GM19238 (cell line): ENCODE measurements at regions not wholly inside any gene's neighbourhood (a gene's known extent, or its start where the extent isn't known, plus 50 kb on each side); places are given as distances from the start of the nearest gene placed in this dataset.

ENCODE experiments used
- DNase-seq: peaks from one replicate; pipeline ENCODE4 v3.0.0; 2011; ENCODE audit warnings: low spot score; ENCODE audit not compliant: insufficient read length

DNA sequence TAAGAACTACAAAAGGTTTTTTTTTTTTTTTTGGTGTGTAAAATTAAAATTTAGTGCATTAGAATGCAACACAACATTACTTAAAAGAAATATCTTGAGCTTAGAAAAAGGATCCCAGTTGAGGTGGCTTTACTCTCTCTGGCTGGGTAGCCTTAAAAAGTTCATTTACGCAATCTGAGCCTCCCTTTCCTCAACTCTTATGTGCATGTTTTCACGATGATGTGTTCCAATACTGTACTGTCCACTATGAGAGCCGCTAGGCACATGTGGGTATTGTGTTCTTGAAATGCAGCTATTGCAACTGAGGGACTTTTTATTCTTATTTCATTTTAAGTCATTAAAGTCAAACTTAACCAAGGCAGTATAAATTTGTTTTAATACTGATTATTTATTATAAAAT is 460.9 kb upstream of the SYT1 start:
- DNase-seq = no peak

DNA sequence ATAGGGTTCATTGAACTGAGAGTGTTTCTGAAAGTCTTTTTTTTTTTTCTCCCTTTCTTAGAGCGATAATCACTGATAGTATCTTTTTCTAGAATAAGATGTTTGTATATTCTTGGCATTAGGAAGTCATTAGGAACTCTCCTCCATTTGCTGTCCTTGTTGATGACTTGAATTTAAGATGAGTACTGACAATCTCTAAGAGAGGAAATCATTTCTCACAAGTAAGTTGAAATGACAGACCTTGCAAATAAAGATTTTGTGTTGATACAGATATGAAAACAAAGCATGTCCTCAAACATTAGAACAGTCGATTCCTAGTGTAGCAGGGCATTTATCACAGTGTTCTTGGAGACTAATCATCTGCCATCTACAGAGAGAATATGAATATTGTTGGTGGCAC is 458.4 kb upstream of the SYT1 start:
- DNase-seq = no peak

GRCh38 chr12:78406828-78407227 is 457.7 kb upstream of the SYT1 start:
- no peak for DNase-seq

GRCh38 chr12:78407722-78408121 is 456.9 kb upstream of the SYT1 start:
- no peak for DNase-seq

GRCh38 chr12:78414071-78414470 is 450.5 kb upstream of the SYT1 start:
- DNase-seq = no peak

DNA sequence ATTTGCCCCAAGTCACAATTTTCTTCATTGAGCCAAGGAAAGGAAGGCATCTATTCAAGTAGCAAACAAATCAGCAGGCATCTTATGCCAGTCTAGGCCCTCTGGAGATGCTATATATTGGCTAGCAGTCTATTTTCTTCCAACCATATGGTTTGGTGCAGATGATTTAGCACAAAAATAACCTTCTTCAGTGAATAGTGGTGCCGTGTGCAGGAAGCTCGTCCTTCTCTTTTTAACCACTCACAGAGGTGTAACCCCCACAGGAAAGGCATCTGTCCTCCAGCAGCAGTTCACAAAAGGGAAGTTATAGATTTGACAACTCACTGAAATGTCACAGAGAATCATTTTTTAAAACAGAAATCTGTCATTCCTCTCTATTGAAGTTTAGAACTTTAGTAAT is 445.7 kb upstream of the SYT1 start:
- no peak for DNase-seq

DNA sequence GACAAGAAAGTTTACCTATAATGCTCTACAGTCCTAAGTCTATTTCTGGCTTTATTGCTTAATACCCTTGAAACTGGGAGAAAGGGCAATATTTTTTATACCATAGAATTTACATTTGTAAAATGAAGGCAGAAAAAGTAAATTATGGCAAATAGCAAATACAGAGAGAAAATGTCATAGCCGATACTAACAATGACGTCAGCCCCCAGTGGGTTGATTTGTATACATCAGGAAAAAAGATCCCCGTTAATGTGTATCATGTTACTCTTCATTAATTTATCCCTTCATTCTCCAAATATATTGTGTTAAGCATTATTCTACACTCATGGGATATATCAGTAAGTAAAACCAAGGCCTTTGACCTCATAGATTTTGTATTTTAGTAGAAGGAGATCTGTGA is 445.1 kb upstream of the SYT1 start:
- DNase-seq = no peak

- DNase-seq = no peak
These were observed 443.6 kb upstream of the SYT1 start for GRCh38 chr12:78420991-78421390.

DNA sequence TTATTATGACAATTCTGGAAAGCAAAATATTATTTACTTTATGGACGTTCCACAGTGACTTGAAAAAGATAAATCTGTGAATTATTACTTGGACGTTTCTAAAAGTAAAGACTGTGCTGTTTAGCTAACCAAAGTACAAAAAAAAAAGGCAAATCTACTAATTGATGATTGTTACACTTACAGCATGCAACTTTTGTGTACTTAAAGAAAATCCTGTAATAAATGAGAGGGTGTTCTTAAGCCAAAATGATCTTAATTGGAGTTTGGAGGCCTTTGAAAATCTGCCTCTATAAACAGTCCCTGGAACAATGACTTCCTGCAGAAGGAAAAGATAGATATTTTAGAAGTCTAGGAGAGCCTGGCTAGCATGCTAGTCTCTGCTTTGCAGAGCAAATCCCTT is 434.0 kb upstream of the SYT1 start:
- DNase-seq = no peak

DNA sequence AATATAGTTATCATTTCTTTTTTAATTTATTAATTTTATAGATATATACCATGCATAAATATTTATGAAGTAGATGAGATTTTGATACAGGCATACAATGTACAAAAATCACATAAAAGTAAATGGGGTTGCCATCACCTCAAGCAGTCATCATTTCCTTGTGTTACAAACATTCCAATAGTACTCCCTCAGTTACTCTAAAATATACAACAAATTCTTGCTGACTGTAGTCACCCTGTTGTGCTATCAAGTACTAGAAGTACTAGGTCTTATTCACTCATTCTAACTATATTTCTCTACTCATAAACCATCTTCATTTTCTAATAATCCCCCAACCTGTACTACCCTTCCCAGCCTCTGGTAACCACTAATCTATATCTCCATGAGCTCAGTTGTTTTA is 432.6 kb upstream of the SYT1 start:
- no peak for DNase-seq

GRCh38 chr12:78439666-78440065 is 424.9 kb upstream of the SYT1 start:
- DNase-seq = no peak

DNA sequence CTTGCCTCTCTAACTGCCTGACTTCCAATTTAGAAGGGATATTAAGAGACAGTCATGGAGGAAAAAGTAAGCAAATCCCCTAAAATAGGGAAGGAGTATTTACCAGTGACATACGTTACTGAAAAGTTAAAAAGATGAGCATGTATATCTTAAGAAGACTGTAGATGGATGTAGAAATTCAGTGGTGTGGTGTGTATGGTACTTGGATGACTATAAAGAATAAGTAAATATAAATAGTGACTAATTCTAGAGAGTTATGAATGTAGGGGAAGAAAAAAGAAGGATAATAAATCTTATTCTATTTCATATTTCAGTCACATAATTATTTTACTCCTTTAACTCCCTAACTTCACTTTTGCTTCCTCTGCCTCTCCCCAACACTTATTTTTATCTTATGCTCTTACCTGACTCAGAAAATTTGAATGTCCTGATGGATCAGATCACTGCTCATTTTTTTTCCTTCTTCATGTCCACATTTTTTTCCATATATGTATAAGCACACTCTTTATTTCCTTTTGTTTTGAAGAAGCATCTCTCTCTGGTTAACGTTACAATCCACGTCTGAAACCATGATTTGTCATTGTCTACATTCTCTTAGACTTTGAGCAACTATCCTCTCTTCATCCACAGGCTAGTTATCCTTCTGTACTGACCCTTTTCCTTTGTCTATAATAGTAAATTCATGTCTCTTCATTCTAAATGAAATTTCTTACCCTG is 422.7 kb upstream of the SYT1 start:
- no peak for DNase-seq

- no peak for DNase-seq
These were observed 422.1 kb upstream of the SYT1 start for GRCh38 chr12:78442454-78442801.

- DNase-seq = no peak
These were observed 418.0 kb upstream of the SYT1 start for GRCh38 chr12:78446555-78446954.

- DNase-seq = no peak
These were observed 417.2 kb upstream of the SYT1 start for GRCh38 chr12:78447373-78447772.

DNA sequence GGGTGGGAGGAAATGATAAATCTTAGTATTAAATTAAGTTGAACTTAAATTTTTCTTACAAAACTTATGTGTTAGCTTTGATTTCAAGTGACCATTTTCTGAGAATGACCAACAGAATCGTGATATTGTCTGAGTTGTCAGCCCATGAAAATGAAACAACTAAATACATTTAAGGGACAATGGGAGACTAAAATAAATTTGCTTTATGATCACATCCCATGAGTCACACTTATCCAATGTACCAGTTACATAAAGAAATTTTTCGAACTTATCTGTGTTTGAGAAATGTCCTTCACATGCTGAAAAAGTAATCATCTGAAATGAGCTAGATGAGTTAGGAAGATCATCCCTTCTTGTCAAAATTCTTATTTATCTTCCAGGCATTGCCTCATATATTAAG is 415.9 kb upstream of the SYT1 start:
- no peak for DNase-seq

- no peak for DNase-seq
These were observed 408.6 kb upstream of the SYT1 start for GRCh38 chr12:78455991-78456390.

- DNase-seq = peak; percentile 1
These were observed 406.6 kb upstream of the SYT1 start for GRCh38 chr12:78457938-78458337.

- DNase-seq = no peak
These were observed 394.0 kb upstream of the SYT1 start for GRCh38 chr12:78470354-78471195.

- no peak for DNase-seq
These were observed 391.4 kb upstream of the SYT1 start for GRCh38 chr12:78473136-78473535.

DNA sequence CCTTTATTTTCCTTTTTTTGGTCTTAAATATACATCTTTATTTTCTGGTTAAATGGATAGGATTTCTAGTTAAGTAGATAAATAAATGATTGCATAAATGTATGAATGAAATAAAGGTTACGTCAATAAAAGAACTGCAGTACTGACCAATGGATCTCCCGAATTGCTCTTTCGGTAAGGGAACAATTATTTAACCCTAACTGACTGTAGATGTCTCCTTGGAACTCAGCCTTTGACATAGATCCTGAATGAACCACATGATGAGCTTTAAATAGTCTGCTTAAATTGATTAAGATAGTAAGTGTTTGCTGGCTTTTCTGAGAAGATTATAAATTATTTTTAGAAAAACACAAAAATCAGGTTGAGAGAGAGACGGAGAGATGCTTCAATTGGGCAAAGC is 391.0 kb upstream of the SYT1 start:
- no peak for DNase-seq

GRCh38 chr12:78483767-78484315 is 380.7 kb upstream of the SYT1 start:
- DNase-seq = no peak

- no peak for DNase-seq
These were observed 374.6 kb upstream of the SYT1 start for GRCh38 chr12:78489990-78490389.
